Right ventricle myocardium superior (tissue), 1 donor: ENCODE measurements at regions not wholly inside any gene's neighbourhood (a gene's known extent, or its start where the extent isn't known, plus 50 kb on each side); places are given as distances from the start of the nearest gene placed in this dataset.

Source experiments
- ATAC-seq: fragments of 200-7000 bp; cut with Tn5 transposase; one replicate; pipeline ENCODE4 v1.9.1; 2020; ENCODE audit warnings: mild to moderate bottlenecking; ENCODE audit not compliant: poor library complexity
- DNase-seq: peaks from one replicate; pipeline ENCODE4 v3.0.0-alpha.2; 2020
- intact Hi-C: fragments of 100-400 bp; cut with DNase I; formaldehyde crosslinking; loops from one replicate; pipeline ENCODE4 v1.11.2; 2022
- donor health status: DM: no; HTN: yes; CAD: no; lungs with severe emphysema.

DNA sequence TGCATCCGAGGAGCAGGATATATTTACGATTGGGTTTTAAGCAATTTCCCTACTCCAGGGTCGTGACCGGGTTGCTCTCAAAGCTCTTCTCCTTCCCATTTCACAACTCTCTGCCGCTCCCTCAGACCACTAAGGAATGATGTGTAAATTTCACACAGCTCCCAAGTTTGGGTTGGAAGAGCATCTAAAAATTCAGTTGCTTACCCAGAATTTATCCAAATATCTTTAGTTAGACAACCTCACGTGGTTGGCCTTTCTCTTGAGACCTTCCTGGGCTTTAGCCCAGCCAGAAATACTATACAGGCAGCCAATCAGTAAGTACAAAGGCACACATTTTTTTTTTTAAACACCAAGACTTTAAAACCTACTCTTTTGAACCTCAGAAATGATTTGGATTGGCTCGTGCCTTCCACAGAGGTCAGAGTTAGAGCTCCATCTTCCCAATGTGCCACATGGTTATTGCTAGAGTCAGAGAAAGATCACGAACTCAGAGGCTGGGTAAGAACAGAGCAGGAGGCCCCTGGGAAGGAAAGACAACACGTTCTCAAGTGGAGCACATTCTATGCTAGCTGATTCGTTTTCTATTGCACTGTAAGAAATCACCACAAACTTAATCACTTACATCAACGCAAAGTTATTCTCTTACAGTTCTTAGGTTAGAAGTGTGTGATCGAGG, 335.4 kb upstream of the MGMT start:
- DNase-seq (no peak), ATAC-seq (peak; percentile 84)
- intact Hi-C loops, result no loop called here

- no peak for DNase-seq
- intact Hi-C loops, result no loop called here
- ATAC-seq, result no peak
Measured at GRCh38 chr10:129133856-129134255, 333.2 kb upstream of the MGMT start.

GRCh38 chr10:129134371-129134770, 332.7 kb upstream of the MGMT start:
- no peak for ATAC-seq
- intact Hi-C loops, result no loop called here
- no peak for DNase-seq

GRCh38 chr10:129135624-129136023, 331.4 kb upstream of the MGMT start:
- intact Hi-C loops, result no loop called here
- DNase-seq (no peak), ATAC-seq (no peak)

DNA sequence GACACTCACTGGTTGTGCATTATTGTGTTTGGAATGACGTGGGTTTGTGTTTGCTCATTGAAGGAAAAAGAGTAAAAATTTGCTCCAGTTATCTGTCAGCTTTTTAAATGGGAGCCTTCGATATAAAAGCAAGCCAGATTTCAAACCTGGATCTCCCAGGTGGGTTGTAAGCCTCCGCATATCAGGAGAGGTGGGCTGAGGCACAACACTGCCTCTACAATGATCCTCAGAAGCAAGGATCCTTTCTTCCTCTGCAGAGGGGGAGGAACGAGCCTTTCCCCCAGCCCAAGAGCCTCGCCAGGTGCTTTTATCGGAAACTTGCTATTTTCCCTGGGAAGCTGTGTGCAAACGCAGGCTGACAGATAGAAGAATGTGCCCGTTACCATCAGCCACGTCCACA, 331.0 kb upstream of the MGMT start:
- intact Hi-C loops, result no loop called here
- DNase-seq, result no peak
- no peak for ATAC-seq

DNA sequence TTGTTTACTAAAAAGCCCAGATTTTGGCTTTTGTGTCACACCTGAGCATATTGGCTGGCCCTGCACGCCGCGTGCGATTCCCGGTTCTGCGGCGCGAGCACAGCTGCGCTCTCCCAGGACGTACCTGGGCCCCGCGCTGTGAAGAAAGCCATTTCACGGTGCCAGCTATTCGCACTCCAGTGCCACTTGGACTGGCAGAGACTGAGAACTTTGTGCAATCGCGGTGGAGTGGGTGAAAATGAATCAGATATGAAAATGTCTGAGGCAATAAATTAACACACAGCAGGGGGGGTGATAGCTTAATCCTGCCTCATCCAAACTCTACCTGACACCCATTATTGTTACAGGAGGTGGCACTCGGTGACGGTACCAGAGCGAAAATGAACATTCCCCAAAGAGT, 330.1 kb upstream of the MGMT start:
- intact Hi-C loops, result no loop called here
- DNase-seq (no peak), ATAC-seq (no peak)

DNA sequence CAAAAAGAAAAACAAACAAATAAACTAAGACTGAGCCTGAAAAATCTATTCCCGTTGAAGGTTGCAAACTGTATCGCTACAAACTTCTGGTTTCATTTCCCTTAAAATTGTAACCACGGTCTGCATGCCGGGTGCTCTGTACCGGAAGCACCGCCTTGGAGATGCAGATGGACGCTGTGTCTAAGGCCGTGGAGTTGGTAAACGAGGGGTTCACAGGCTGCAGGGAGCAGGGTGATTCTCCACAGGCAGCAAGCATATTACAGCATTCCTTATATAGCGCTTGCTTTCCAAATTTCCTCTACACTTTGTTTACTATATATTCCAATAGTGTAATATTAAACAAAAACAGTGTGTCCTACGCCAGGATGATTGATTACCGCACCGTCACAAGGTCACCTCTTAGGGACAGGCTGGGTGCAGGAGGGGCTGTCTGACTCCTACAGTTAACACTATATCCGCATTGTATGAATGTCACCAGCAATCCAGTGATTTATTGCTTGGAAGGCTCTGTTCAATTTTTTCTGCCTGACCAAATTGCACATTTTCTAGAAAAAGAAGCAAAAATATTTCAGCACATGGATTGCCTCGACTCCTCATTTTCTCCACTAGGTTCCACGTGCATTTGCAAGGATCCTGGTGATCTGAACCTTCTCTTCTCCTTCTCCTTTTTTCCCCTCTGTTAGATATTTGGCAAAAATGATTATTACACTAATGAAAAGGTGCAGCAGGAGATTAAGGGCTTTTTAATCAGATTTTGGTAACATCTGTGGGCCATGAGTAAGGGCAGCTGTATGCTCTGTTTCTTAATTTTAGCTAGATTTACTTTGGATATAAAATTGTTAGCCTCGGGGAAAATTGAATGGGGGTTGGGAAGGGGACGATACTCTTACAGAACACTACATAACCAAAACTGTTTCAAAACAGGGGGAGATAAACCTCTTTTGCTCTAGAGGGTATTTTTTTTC, 325.8 kb upstream of the MGMT start:
- ATAC-seq, result peak; percentile 46
- no peak for DNase-seq
- intact Hi-C loops, result no loop called here

DNA sequence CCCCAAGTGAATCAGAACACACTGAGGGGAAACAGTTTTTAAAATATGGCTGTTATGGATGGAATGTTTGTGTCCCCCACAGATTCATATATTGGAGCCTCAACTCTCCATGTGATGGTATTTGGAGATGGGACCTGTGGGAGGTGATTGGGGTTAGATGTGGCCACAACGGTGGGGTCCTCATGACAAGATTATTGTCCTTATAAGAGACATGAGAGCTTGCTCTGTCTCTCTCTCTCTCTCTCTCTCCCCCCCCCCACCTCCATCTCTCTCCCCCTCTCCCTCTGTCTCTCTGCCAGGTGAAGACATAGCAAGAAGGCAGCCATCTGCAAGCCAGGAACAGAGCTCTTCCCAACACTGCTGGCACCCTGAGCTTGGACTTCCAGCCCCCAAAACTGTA, 315.8 kb upstream of the MGMT start:
- DNase-seq (no peak), ATAC-seq (no peak)
- intact Hi-C loops, result no loop called here

DNA sequence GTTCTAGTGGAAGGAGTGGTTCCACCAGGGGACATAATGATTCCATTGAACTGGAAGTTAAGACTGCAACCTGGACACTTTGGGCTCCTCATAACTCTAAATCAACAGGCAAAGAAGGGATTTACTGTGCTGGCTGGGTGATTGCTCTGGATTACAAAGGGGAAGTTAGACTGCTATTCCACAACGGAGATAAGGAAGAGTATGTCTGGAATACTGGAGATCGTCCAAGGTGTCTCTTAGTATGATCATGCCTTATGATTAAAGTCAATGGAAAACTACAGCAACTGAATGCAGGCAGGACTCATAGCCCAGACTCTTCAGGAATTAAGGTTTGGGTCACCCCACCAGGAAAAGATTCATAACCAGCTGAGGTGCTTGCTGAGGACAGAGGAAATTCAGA, 310.6 kb upstream of the MGMT start:
- no peak for DNase-seq
- no peak for ATAC-seq
- intact Hi-C loops, result no loop called here

GRCh38 chr10:129157185-129157584, 309.9 kb upstream of the MGMT start:
- ATAC-seq (no peak), DNase-seq (no peak)
- intact Hi-C loops, result no loop called here

GRCh38 chr10:129161150-129161549, 305.9 kb upstream of the MGMT start:
- intact Hi-C loops, result no loop called here
- ATAC-seq (no peak), DNase-seq (no peak)

GRCh38 chr10:129163531-129163930, 303.5 kb upstream of the MGMT start:
- no peak for DNase-seq
- intact Hi-C loops, result no loop called here
- ATAC-seq, result no peak

- DNase-seq, result no peak
- no peak for ATAC-seq
Measured at GRCh38 chr10:129165076-129165720, 301.8 kb upstream of the MGMT start.

GRCh38 chr10:129165770-129166169, 301.3 kb upstream of the MGMT start:
- intact Hi-C loops, result no loop called here
- no peak for DNase-seq
- no peak for ATAC-seq

More at GRCh38 chr10:129165076-129165720, 301.8 kb upstream of the MGMT start:
- intact Hi-C loops, result no loop called here

GRCh38 chr10:129168660-129169059, 298.4 kb upstream of the MGMT start:
- DNase-seq (no peak), ATAC-seq (no peak)
- intact Hi-C loops, result no loop called here

DNA sequence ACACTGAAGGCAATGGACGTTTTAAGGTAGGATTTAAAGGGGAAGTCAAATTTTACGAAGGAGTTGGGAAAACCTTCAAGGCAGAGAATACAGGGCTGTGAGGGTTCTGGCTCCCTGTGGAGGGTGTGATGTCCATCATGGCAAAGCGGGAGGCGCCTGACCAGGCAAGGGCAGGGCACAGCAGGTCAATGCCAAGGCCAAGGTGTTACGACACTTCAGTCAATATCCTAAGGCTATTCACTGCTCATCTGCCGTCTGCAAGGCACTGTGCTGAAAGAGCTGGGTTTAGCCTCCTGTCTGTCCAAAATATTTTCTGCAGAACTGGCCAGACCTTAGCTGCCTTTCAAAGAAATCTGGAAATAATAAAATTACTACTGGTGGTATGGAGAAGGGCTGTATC, 297.9 kb upstream of the MGMT start:
- DNase-seq (no peak), ATAC-seq (no peak)
- intact Hi-C loops, result no loop called here

GRCh38 chr10:129170812-129171211, 296.2 kb upstream of the MGMT start:
- ATAC-seq (no peak), DNase-seq (no peak)
- intact Hi-C loops, result no loop called here

GRCh38 chr10:129171812-129172211, 295.2 kb upstream of the MGMT start:
- DNase-seq (no peak), ATAC-seq (peak; percentile 59)
- intact Hi-C loops, result no loop called here

DNA sequence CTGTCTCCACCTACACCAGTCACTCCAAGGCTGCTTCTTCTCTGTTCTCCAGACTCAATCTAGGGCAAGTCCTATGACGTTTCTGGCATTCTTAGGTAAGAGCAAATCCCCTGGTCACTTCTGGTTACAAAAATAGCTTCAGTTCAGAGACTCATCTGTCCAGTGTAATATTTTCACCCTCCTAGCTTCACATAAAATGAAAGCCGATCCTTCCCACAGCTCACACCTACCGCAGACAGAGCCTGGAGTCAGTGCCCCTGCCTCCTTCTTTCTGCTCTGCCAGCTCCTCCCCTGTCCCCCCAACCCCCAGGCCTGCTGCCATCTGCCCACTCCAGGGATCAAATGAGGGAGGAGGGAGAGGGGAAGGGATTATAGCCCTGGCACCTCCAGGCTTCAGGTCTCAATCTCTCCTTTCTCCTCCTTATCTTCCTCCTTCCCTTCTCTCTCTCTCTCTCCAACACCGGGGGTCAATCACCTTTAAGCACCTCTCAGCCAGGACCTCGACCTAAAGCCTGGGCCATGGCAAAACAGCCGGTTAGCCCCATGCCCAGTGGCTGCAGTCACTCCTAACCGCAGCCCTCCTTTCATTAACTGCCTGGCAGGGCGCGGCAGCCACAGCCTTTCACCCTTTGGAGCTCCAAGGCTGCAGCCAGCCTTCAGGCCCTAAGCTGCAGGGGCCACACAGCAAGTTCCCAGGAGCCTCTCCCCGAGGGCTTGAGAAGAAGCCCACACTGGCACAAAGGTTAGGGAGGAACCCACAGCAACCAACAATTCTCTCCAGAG, 292.6 kb upstream of the MGMT start:
- DNase-seq, result no peak
- intact Hi-C loops, result no loop called here
- peak; percentile 29 for ATAC-seq
